ENCODE measurements at regions not wholly inside any gene's neighbourhood (a gene's known extent, or its start where the extent isn't known, plus 50 kb on each side); places are given as distances from the start of the nearest gene placed in this dataset.
A peak's percentile ranks its signal among the peaks of the same experiment; 100 is the strongest.

- no CpG with 5 or more reads among the region's 6 CpGs for WGBS (ENCODE audit: extremely low coverage, insufficient coverage, insufficient read length)
- H3K9ac ChIP-seq (ENCODE audit: low read length): no peak overlapping the region
- no peak overlapping the region for H3K4ac ChIP-seq (ENCODE audit: low read depth, low read length)
- peaks cover 0 to 2% of the 10 kb centered on the region in 2 experiments for H3K36me3 ChIP-seq (ENCODE audit: control insufficient read depth in 1 of 2, insufficient read depth in 2 of 2, low read length in 2 of 2)
- H3K9me3 ChIP-seq (ENCODE audit: insufficient read depth, low read depth, low read length): no peaks in the 10 kb centered on the region
- no peaks in the 10 kb centered on the region for H3K79me1 ChIP-seq (ENCODE audit: low read length)
- peaks cover 3 to 7% of the 10 kb centered on the region in 2 experiments for H3K4me1 ChIP-seq (ENCODE audit: control insufficient read depth in 1 of 2, insufficient read depth in 2 of 2, low read length in 2 of 2)
- DNase-seq: peak in 1 of 2 donors; percentile 65
- no peak overlapping the region for H3K4me2 ChIP-seq (ENCODE audit: low read length)
- no peak overlapping the region for H2AK5ac ChIP-seq (ENCODE audit: low read length)
- no peak overlapping the region for H2AFZ ChIP-seq (ENCODE audit: insufficient read depth, low read length, poor library complexity)
- H2BK120ac ChIP-seq (ENCODE audit: insufficient read depth, low read length, poor library complexity): no peak overlapping the region
- no peak overlapping the region for H4K91ac ChIP-seq (ENCODE audit: low read depth, low read length)
- no peak overlapping the region for H4K12ac ChIP-seq (ENCODE audit: low read depth, low read length)
- H3K23ac ChIP-seq (ENCODE audit: low read length): no peak overlapping the region
- no peaks in the 10 kb centered on the region for H3K27me3 ChIP-seq (ENCODE audit: insufficient read depth, low read length)
- no peak overlapping the region for H3K27ac ChIP-seq (ENCODE audit: low read depth, low read length)
- no peak overlapping the region for H3K18ac ChIP-seq (ENCODE audit: low read length)
- H3K14ac ChIP-seq (ENCODE audit: low read length): no peak overlapping the region
- H4K8ac ChIP-seq (ENCODE audit: low read depth, low read length): no peak overlapping the region
- H3K4me3 ChIP-seq (ENCODE audit: low read depth, low read length): no peak overlapping the region
- no peak overlapping the region for H2BK5ac ChIP-seq (ENCODE audit: low read depth, low read length, poor library complexity)
- no peaks in the 10 kb centered on the region for H3K79me2 ChIP-seq (ENCODE audit: control insufficient read depth, insufficient read depth, low read length, poor library complexity)
- H2BK12ac ChIP-seq (ENCODE audit: low read length): no peak overlapping the region
Measured at GRCh38 chr6:150741633-150742200, 123.8 kb upstream of the MTHFD1L start.

GRCh38 chr6:150744522-150745260, 120.8 kb upstream of the MTHFD1L start:
- WGBS (ENCODE audit: extremely low coverage, insufficient coverage, insufficient read length): no CpG with 5 or more reads among the region's 2 CpGs
- Histone ChIP-seq H3K9me3 (ENCODE audit: insufficient read depth, low read depth, low read length) (no peaks in the 10 kb centered on the region), H3K79me1 (ENCODE audit: low read length) (no peaks in the 10 kb centered on the region), H3K4ac (ENCODE audit: low read depth, low read length) (no peak overlapping the region), H4K8ac (ENCODE audit: low read depth, low read length) (no peak overlapping the region), H3K18ac (ENCODE audit: low read length) (no peak overlapping the region), H3K27me3 (ENCODE audit: insufficient read depth, low read length) (no peaks in the 10 kb centered on the region), H3K36me3 (ENCODE audit: control insufficient read depth in 1 of 2, insufficient read depth in 2 of 2, low read length in 2 of 2) (peaks cover 0 to 2% of the 10 kb centered on the region in 2 experiments), H4K91ac (ENCODE audit: low read depth, low read length) (no peak overlapping the region), H2AFZ (ENCODE audit: insufficient read depth, low read length, poor library complexity) (no peak overlapping the region), H3K9ac (ENCODE audit: low read length) (no peak overlapping the region), H4K12ac (ENCODE audit: low read depth, low read length) (no peak overlapping the region), H3K79me2 (ENCODE audit: control insufficient read depth, insufficient read depth, low read length, poor library complexity) (no peaks in the 10 kb centered on the region), H3K4me1 (ENCODE audit: control insufficient read depth in 1 of 2, insufficient read depth in 2 of 2, low read length in 2 of 2) (peaks cover 8 to 12% of the 10 kb centered on the region in 2 experiments), H2BK12ac (ENCODE audit: low read length) (no peak overlapping the region), H3K4me2 (ENCODE audit: low read length) (no peak overlapping the region), H3K23ac (ENCODE audit: low read length) (no peak overlapping the region), H3K27ac (ENCODE audit: low read depth, low read length) (no peak overlapping the region), H2BK120ac (ENCODE audit: insufficient read depth, low read length, poor library complexity) (no peak overlapping the region), H2BK5ac (ENCODE audit: low read depth, low read length, poor library complexity) (no peak overlapping the region), H3K4me3 (ENCODE audit: low read depth, low read length) (no peak overlapping the region), H2AK5ac (ENCODE audit: low read length) (no peak overlapping the region), H3K14ac (ENCODE audit: low read length) (no peak overlapping the region)
- DNase-seq: no peak

GRCh38 chr6:150745896-150746295, 119.6 kb upstream of the MTHFD1L start:
- H3K4me2 ChIP-seq (ENCODE audit: low read length): no peak overlapping the region
- no peak overlapping the region for H2BK120ac ChIP-seq (ENCODE audit: insufficient read depth, low read length, poor library complexity)
- no peak overlapping the region for H2AFZ ChIP-seq (ENCODE audit: insufficient read depth, low read length, poor library complexity)
- no peak overlapping the region for H4K8ac ChIP-seq (ENCODE audit: low read depth, low read length)
- H2AK5ac ChIP-seq (ENCODE audit: low read length): no peak overlapping the region
- no peaks in the 10 kb centered on the region for H3K79me1 ChIP-seq (ENCODE audit: low read length)
- no peak overlapping the region for H3K18ac ChIP-seq (ENCODE audit: low read length)
- no peak overlapping the region for H4K12ac ChIP-seq (ENCODE audit: low read depth, low read length)
- no peak overlapping the region for H3K4ac ChIP-seq (ENCODE audit: low read depth, low read length)
- no peak overlapping the region for H4K91ac ChIP-seq (ENCODE audit: low read depth, low read length)
- H3K9ac ChIP-seq (ENCODE audit: low read length): no peak overlapping the region
- H3K9me3 ChIP-seq (ENCODE audit: insufficient read depth, low read depth, low read length): no peaks in the 10 kb centered on the region
- no peak overlapping the region for H3K14ac ChIP-seq (ENCODE audit: low read length)
- WGBS (ENCODE audit: extremely low coverage, insufficient coverage, insufficient read length): no CpG with 5 or more reads among the region's 7 CpGs
- H2BK12ac ChIP-seq (ENCODE audit: low read length): no peak overlapping the region
- peaks cover 0 to 2% of the 10 kb centered on the region in 2 experiments for H3K36me3 ChIP-seq (ENCODE audit: control insufficient read depth in 1 of 2, insufficient read depth in 2 of 2, low read length in 2 of 2)
- H3K4me3 ChIP-seq (ENCODE audit: low read depth, low read length): no peak overlapping the region
- H3K23ac ChIP-seq (ENCODE audit: low read length): no peak overlapping the region
- H2BK5ac ChIP-seq (ENCODE audit: low read depth, low read length, poor library complexity): no peak overlapping the region
- no peak overlapping the region for H3K27ac ChIP-seq (ENCODE audit: low read depth, low read length)
- H3K4me1 ChIP-seq (ENCODE audit: control insufficient read depth in 1 of 2, insufficient read depth in 2 of 2, low read length in 2 of 2): peaks cover 5 to 6% of the 10 kb centered on the region in 2 experiments
- no peaks in the 10 kb centered on the region for H3K27me3 ChIP-seq (ENCODE audit: insufficient read depth, low read length)
- no peak for DNase-seq
- no peaks in the 10 kb centered on the region for H3K79me2 ChIP-seq (ENCODE audit: control insufficient read depth, insufficient read depth, low read length, poor library complexity)

GRCh38 chr6:150747155-150747554, 118.3 kb upstream of the MTHFD1L start:
- no peak overlapping the region for H3K9ac ChIP-seq (ENCODE audit: low read length)
- H4K12ac ChIP-seq (ENCODE audit: low read depth, low read length): no peak overlapping the region
- no peak overlapping the region for H3K23ac ChIP-seq (ENCODE audit: low read length)
- no CpG with 5 or more reads among the region's 4 CpGs for WGBS (ENCODE audit: extremely low coverage, insufficient coverage, insufficient read length)
- peak overlapping the region; percentile 20 for H3K4me2 ChIP-seq (ENCODE audit: low read length)
- peaks cover 5 to 6% of the 10 kb centered on the region in 2 experiments for H3K4me1 ChIP-seq (ENCODE audit: control insufficient read depth in 1 of 2, insufficient read depth in 2 of 2, low read length in 2 of 2)
- no peak overlapping the region for H2BK120ac ChIP-seq (ENCODE audit: insufficient read depth, low read length, poor library complexity)
- no peak overlapping the region for H4K8ac ChIP-seq (ENCODE audit: low read depth, low read length)
- H3K79me2 ChIP-seq (ENCODE audit: control insufficient read depth, insufficient read depth, low read length, poor library complexity): no peaks in the 10 kb centered on the region
- H3K36me3 ChIP-seq (ENCODE audit: control insufficient read depth in 1 of 2, insufficient read depth in 2 of 2, low read length in 2 of 2): peaks cover 0 to 1% of the 10 kb centered on the region in 2 experiments
- H3K27me3 ChIP-seq (ENCODE audit: insufficient read depth, low read length): no peaks in the 10 kb centered on the region
- no peak overlapping the region for H2AK5ac ChIP-seq (ENCODE audit: low read length)
- H3K4me3 ChIP-seq (ENCODE audit: low read depth, low read length): no peak overlapping the region
- no peaks in the 10 kb centered on the region for H3K79me1 ChIP-seq (ENCODE audit: low read length)
- H4K91ac ChIP-seq (ENCODE audit: low read depth, low read length): no peak overlapping the region
- H3K18ac ChIP-seq (ENCODE audit: low read length): no peak overlapping the region
- no peak overlapping the region for H3K4ac ChIP-seq (ENCODE audit: low read depth, low read length)
- no peak overlapping the region for H2AFZ ChIP-seq (ENCODE audit: insufficient read depth, low read length, poor library complexity)
- no peak overlapping the region for H2BK5ac ChIP-seq (ENCODE audit: low read depth, low read length, poor library complexity)
- peak; percentile 33 to 76 for DNase-seq
- H3K9me3 ChIP-seq (ENCODE audit: insufficient read depth, low read depth, low read length): no peaks in the 10 kb centered on the region
- no peak overlapping the region for H2BK12ac ChIP-seq (ENCODE audit: low read length)
- no peak overlapping the region for H3K27ac ChIP-seq (ENCODE audit: low read depth, low read length)
- no peak overlapping the region for H3K14ac ChIP-seq (ENCODE audit: low read length)
